ENCODE measurements at regions not wholly inside any gene's neighbourhood (a gene's known extent, or its start where the extent isn't known, plus 50 kb on each side); places are given as distances from the start of the nearest gene placed in this dataset.

- no peak for DNase-seq (ENCODE audit: low read depth in 1 of 2, low spot score in 1 of 2)
These were observed 389.2 kb downstream of the SHANK2 start for GRCh38 chr11:70863186-70863585.

GRCh38 chr11:70863993-70864392, 388.4 kb downstream of the SHANK2 start:
- no peak for DNase-seq (ENCODE audit: low read depth in 1 of 2, low spot score in 1 of 2)

- no peak for DNase-seq (ENCODE audit: low read depth in 1 of 2, low spot score in 1 of 2)
These were observed 387.0 kb downstream of the SHANK2 start for GRCh38 chr11:70865356-70865755.

DNA sequence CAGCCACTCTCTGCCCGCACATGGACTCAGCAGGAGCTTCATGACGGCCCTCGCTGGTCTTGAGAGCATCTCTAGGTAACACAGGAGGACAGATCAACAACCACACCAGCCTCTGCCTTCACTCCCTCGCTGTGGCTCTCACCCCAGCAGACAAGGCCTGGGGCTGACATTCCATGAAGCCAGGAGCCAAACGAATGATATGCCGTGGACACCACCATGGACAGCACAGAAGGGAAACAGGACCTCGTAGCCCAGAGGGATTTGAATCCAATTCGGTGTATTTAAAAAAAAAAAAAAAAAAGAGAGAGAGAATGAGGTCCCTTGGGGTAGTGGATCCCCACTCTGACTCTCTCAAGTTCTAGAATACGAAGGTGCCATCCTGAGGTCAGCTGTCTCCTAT, 385.5 kb downstream of the SHANK2 start:
- no peak for DNase-seq (ENCODE audit: low read depth in 1 of 2, low spot score in 1 of 2)

DNA sequence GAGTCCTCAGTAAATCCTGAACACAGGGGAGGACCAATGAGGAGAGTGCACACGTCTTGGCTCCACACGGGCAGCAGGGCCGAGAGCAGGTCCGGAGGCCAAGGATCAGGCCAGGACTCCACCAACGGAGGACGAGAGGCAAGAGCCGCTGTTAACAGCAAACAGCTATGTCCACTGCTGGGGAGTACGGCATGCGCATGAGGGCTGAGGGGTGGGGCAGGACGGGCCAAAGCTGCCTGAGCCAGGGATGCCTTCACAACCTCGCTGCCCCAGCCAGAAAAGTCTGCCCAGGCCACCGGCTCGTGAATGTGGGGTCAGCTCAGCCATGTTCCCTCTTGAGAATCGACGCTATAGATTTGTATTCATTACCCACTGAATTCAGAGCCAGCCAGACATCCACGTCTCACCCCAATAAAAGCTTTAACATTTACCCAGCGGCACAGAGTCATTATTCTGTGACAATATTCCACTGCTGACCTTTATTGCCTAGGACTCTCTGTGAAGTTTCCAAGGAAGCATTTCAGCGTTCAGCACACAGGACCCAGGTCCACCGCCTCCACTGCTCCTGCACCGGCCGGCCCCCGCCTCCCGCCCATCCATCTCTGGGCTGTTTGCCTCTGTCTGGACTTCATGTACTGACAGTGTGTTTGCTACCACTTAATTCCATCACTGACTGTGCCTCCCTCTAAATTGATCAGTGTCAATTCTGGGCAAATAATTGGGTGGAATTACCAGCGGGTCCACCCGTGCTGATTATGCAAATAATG, 384.9 kb downstream of the SHANK2 start:
- DNase-seq (ENCODE audit: low read depth in 1 of 2, low spot score in 1 of 2), result no peak

DNA sequence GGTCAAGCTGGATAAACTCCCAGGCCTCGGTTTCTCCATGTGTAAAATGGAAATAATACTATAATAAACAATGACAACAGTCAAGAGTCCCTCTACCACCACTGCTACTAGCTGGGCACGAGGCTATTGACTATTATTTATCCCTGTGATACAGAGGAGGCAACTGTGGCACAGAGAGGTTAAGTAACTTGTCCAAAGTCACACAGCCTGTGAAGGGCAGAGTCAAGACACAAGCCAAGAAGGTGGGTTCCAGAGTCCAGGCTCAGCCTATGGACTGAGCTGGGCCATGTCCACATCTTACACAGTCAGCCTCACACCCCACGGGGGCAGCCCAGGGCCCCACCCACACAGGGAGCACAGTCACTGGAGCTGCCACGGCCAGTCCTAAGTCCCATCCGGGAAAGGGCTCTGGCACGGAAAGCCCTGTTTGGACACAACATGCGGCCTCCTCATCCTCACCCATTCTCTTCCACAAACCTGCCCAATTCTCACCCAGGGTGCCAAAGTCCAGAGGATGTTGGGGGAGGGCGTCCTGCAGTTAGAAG, 384.0 kb downstream of the SHANK2 start:
- DNase-seq (ENCODE audit: low read depth in 1 of 2, low spot score in 1 of 2), result no peak

DNA sequence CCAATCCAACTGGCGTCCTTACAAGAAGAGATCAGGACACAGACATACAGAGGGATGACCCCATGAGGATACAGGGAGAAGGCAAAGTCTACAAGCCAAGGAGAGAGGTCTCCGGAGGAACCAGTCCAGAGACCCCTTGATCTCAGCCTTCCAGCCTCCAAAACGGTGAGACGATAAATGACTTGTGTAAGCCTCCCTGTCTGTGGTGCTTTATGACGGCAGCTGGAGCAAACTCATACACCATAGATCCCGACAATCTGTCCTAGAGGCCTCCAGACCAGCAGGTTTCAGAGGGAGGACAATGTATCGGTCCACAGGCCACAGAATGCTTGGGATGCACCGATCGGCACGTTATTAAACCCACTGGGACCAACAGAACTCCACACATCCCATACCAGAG, 383.3 kb downstream of the SHANK2 start:
- DNase-seq (ENCODE audit: low read depth in 1 of 2, low spot score in 1 of 2), result no peak

- DNase-seq (ENCODE audit: low read depth in 1 of 2, low spot score in 1 of 2), result no peak
These were observed 380.5 kb downstream of the SHANK2 start for GRCh38 chr11:70871881-70872280.

GRCh38 chr11:70872299-70872698, 380.1 kb downstream of the SHANK2 start:
- DNase-seq (ENCODE audit: low read depth in 1 of 2, low spot score in 1 of 2), result no peak

- DNase-seq (ENCODE audit: low read depth in 1 of 2, low spot score in 1 of 2), result no peak
These were observed 379.2 kb downstream of the SHANK2 start for GRCh38 chr11:70872955-70873735.

- DNase-seq (ENCODE audit: low read depth in 1 of 2, low spot score in 1 of 2), result no peak
These were observed 378.5 kb downstream of the SHANK2 start for GRCh38 chr11:70873736-70874412.

GRCh38 chr11:70876685-70877084, 375.7 kb downstream of the SHANK2 start:
- DNase-seq (ENCODE audit: low read depth in 1 of 2, low spot score in 1 of 2), result no peak

- DNase-seq (ENCODE audit: low read depth in 1 of 2, low spot score in 1 of 2), result no peak
These were observed 375.2 kb downstream of the SHANK2 start for GRCh38 chr11:70877151-70877550.

DNA sequence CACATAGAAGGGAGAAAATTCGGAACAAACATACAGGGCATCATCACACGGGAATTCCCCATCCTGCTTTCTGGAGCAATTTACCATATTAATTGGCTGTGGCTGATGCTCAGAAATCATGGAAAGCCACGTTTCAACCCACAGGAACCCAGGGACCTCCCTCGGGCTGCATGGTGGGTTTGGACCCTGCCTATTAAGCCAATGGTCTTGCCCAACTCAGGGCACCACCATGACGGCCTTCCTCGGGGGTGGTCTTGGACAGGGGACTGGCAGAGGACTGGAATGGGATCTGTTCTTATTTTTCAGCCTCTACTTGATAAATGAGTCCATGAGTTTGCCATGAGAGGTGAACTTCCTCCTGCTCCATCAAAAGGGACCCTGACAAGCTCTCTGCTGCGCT, 374.0 kb downstream of the SHANK2 start:
- DNase-seq (ENCODE audit: low read depth in 1 of 2, low spot score in 1 of 2), result no peak

GRCh38 chr11:70879601-70880285, 372.6 kb downstream of the SHANK2 start:
- DNase-seq (ENCODE audit: low read depth in 1 of 2, low spot score in 1 of 2), result no peak

GRCh38 chr11:70880416-70880815, 372.0 kb downstream of the SHANK2 start:
- no peak for DNase-seq (ENCODE audit: low read depth in 1 of 2, low spot score in 1 of 2)

DNA sequence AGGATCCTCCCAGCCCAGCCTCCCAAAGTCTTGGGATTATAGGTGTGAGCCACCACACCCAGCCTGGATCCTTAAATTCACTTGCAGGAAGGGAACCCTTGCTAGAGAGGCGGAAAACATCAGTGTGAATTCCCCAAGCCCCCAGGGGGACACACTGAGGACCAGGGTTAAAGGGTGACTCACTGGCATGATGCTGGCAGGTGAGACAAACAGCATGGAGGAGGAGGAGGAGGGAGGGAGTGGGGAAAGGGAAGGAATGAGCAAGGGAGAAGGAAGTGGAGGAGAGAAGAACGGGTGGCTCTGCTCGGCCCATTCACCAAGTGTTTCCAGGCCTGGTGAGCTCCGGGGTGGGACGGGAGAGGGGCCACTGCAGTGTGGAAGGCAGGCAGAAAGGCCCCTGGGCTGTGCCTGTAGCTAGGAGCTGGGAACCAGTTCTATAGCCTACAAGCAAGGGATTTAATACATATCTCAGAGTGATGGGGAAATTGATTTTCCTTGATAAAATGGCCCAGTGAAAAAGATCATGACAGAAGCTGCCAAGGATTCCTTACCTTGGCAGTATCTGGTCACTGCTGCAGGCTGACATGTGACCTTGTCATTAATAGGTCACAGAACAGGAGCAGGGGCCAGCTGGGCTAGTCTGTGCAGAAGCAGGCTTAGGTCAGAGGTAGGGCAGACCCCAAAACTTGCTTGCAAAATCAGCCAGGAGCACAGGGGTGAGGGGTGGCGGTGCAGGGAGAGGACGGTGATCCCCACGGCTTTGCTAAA, 370.2 kb downstream of the SHANK2 start:
- DNase-seq (ENCODE audit: low read depth in 1 of 2, low spot score in 1 of 2), result no peak

- DNase-seq (ENCODE audit: low read depth in 1 of 2, low spot score in 1 of 2), result no peak
These were observed 369.7 kb downstream of the SHANK2 start for GRCh38 chr11:70882716-70883085.

- DNase-seq (ENCODE audit: low read depth in 1 of 2, low spot score in 1 of 2), result no peak
These were observed 368.9 kb downstream of the SHANK2 start for GRCh38 chr11:70883323-70883940.

Measured in activated CD4-positive, alpha-beta T cell treated with anti-CD3 and anti-CD28 coated beads, Interleukin-2, amount 50 U/mL, for 24 hours (primary cell).